Progenitor cell of endocrine pancreas (in vitro differentiated cells): ENCODE measurements at regions not wholly inside any gene's neighbourhood (a gene's known extent, or its start where the extent isn't known, plus 50 kb on each side); places are given as distances from the start of the nearest gene placed in this dataset.
"Not testable (repeated sequence)": the region's sequence is repeated elsewhere in the genome, so short reads cannot be mapped to it uniquely, and the experiment has no call there.

Experiments
- DNase-seq: peaks from one replicate; pipeline ENCODE4 v3.0.0; 2021; ENCODE audit warnings: low spot score; ENCODE audit not compliant: unreplicated experiment
- H3K27ac Mint-ChIP-seq: 2 replicates; pipeline ENCODE4 v1.8.0; 2021; ENCODE audit warnings: mild to moderate bottlenecking, moderate library complexity, mixed read lengths
- H3K27me3 Mint-ChIP-seq: 2 replicates; pipeline ENCODE4 v1.8.0; 2021; ENCODE audit warnings: mixed read lengths
- H3K36me3 Mint-ChIP-seq: 2 replicates; pipeline ENCODE4 v1.8.0; 2022; ENCODE audit warnings: mixed read lengths; ENCODE audit not compliant: insufficient read depth
- H3K4me1 Mint-ChIP-seq: 2 replicates; pipeline ENCODE4 v1.8.0; 2021; ENCODE audit warnings: low read depth, mixed read lengths
- H3K4me3 Mint-ChIP-seq: 2 replicates; pipeline ENCODE4 v1.8.0; 2021; ENCODE audit warnings: low read depth, mild to moderate bottlenecking, moderate library complexity, mixed read lengths
- H3K9me3 Mint-ChIP-seq: 2 replicates; pipeline ENCODE4 v1.8.0; 2021; ENCODE audit warnings: low read depth, mixed read lengths
- TF ChIP-seq, protein P1 (sequence below): fragments of 200-600 bp; sonication (generic); IDR thresholded peaks from one replicate; pipeline ENCODE4 v1.5.0; 2021; ENCODE audit warnings: antibody characterized with exemption, mild to moderate bottlenecking; ENCODE audit not compliant: unreplicated experiment

DNA sequence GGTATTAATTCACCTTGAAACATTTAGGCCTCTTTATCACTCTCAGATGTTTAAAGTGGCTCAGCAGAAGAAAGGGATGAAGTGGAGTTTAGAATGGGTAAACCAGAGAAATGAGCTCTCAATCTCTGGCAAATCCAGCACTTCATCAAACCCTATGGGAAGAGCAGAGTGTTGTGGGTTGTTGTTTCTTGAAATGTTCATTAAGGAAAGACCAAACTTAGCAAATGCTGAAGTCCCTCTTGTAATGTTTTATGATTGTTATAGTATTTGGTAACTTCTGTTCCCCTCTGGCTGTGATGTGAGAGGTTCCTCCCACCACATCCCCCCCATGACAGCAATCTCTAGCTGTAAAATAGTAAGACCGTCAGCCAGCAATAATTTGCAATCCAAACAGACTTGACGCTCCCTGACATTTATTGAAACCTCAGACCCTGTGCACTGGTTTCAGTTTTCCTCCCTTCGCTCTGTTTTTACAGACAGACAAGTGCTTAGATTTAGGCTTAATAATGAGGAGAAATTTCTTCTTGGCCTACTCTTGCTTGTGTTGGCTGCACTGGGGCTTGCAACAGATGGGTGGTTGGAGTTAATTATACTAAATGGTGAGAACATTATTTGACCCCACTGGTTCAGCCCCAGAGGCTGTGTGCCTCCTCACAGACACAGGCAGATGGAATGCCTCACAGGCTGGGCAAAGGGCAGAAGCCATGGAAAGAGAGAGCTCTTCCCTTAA, 609.4 kb upstream of the SOX9 start:
- H3K9me3 Mint-ChIP-seq = no peaks in the 10 kb centered on the region
- peaks cover 9% of the 10 kb centered on the region for H3K27me3 Mint-ChIP-seq

DNA sequence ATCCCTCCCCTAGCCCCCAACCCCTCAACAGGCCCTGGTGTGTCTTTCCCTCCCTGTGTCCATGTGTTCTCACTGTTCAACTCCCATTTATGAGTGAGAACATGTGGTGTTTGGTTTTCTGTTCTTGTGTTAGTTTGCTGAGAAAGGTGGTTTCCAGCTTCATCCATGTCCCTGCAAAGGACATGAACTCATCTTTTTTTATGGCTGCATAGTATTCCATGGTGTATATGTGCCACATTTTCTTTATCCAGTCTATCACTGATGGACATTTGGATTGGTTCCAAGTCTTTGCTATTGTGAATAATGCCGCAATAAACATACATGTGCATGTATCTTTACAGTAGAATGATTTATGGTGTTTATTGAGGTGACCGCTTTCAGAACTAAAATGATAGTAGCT, 607.1 kb upstream of the SOX9 start:
- not testable (repeated sequence) for H3K4me3 Mint-ChIP-seq, H3K4me1 Mint-ChIP-seq, H3K27me3 Mint-ChIP-seq, H3K36me3 Mint-ChIP-seq, H3K9me3 Mint-ChIP-seq, DNase-seq, H3K27ac Mint-ChIP-seq

More for the DNA sequence above, 609.4 kb upstream of the SOX9 start:
- no peaks in the 10 kb centered on the region for H3K36me3 Mint-ChIP-seq
- H3K4me3 Mint-ChIP-seq = no peak overlapping the region
- H3K27ac Mint-ChIP-seq = no peak overlapping the region
- TF ChIP-seq, protein P1, sequence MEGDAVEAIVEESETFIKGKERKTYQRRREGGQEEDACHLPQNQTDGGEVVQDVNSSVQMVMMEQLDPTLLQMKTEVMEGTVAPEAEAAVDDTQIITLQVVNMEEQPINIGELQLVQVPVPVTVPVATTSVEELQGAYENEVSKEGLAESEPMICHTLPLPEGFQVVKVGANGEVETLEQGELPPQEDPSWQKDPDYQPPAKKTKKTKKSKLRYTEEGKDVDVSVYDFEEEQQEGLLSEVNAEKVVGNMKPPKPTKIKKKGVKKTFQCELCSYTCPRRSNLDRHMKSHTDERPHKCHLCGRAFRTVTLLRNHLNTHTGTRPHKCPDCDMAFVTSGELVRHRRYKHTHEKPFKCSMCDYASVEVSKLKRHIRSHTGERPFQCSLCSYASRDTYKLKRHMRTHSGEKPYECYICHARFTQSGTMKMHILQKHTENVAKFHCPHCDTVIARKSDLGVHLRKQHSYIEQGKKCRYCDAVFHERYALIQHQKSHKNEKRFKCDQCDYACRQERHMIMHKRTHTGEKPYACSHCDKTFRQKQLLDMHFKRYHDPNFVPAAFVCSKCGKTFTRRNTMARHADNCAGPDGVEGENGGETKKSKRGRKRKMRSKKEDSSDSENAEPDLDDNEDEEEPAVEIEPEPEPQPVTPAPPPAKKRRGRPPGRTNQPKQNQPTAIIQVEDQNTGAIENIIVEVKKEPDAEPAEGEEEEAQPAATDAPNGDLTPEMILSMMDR = no peak
- peaks cover 1% of the 10 kb centered on the region for H3K4me1 Mint-ChIP-seq
- no peak for DNase-seq

DNA sequence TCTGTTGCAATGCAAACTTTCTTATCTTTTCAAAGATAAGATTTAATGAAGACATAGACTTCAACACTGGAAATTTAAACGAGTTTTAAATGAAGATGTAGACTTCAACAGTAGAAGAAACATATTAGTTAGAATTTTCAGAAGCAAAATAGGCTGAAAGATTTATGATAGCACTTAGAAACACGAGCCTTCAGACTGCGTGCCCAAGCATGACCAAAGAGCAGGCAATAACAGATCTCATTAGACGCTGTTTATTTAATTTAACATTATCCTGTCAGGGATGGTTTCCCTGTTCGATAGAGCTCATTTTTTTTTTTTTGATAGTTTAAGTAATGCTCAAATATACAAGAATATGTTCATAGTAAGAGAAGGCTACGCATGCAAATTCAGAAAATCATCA, 604.7 kb upstream of the SOX9 start:
- peaks cover 5% of the 10 kb centered on the region for H3K9me3 Mint-ChIP-seq
- H3K27ac Mint-ChIP-seq = no peak overlapping the region
- H3K4me3 Mint-ChIP-seq = no peak overlapping the region
- DNase-seq = no peak
- peaks cover 5% of the 10 kb centered on the region for H3K27me3 Mint-ChIP-seq
- peaks cover 3% of the 10 kb centered on the region for H3K4me1 Mint-ChIP-seq
- TF ChIP-seq, protein P1 = no peak
- H3K36me3 Mint-ChIP-seq = no peaks in the 10 kb centered on the region

DNA sequence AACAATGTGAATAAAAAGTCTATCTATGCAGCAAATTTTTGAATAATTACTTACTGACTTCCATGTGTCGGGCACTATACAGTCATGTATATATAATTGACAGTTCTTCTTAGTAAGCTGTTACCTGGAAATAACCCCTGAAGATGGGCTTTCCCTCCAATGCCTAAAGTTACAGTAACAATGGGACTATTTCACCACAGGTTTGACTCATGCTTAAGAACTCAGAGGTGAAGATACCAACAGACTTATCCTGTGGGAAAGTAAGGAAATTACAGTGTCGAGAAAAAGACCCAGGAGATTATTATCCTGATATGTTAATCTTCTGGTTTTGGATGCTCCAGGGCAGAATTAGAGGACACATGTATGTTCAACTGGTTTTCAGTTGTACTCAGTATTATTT, 601.5 kb upstream of the SOX9 start:
- TF ChIP-seq, protein P1 = no peak
- H3K36me3 Mint-ChIP-seq = no peaks in the 10 kb centered on the region
- no peak overlapping the region for H3K4me3 Mint-ChIP-seq

DNA sequence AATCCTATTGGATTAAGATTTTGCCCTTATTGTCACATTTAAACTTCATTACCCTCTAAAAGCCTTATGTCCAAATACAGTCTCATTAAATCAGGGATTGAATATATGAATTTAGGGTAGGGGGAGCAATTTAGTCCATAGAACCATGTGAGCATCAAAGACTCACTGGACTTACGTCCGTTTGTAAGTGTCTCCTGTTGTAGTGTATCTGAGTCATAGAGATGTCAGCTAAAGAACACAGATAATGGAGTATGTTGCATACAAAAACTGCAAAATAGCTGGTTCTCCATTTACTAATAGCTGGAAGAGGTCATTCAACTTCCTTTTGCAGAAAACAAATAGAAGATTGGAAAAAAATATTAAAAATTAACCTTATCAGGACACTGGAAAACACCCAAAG, 599.1 kb upstream of the SOX9 start:
- Mint-ChIP-seq H3K4me3 (no peak overlapping the region), H3K36me3 (no peaks in the 10 kb centered on the region), H3K4me1 (no peaks in the 10 kb centered on the region), H3K9me3 (peaks cover 5% of the 10 kb centered on the region), H3K27me3 (no peaks in the 10 kb centered on the region), H3K27ac (no peak overlapping the region)
- no peak for DNase-seq
- TF ChIP-seq, protein P1 = no peak

More for the DNA sequence above, 601.5 kb upstream of the SOX9 start:
- Mint-ChIP-seq H3K27ac (no peak overlapping the region), H3K4me1 (peaks cover 3% of the 10 kb centered on the region), H3K9me3 (peaks cover 5% of the 10 kb centered on the region), H3K27me3 (peaks cover 3% of the 10 kb centered on the region)
- DNase-seq = no peak

DNA sequence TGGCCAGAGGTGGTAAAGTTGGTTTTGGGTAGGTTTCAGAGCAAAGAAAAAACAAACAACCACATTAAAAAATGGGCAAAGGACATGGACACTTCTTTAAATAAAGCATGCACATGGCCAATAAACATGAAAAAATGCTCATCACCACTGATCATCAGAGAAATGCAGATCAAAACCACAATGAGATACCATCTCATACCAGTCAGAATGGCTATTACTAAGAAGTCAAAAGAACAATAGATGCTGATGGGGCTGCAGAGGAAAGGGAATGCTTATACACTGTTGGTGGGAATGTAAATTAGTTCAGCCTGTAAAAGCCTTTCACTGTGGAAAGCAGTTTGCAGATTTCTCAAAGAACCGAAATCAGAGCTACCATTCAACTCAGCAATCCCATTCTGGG, 598.4 kb upstream of the SOX9 start:
- TF ChIP-seq, protein P1 = no peak
- Mint-ChIP-seq H3K4me1 (no peaks in the 10 kb centered on the region), H3K4me3 (no peak overlapping the region), H3K9me3 (peaks cover 5% of the 10 kb centered on the region), H3K27ac (no peak overlapping the region), H3K36me3 (no peaks in the 10 kb centered on the region), H3K27me3 (no peaks in the 10 kb centered on the region)
- no peak for DNase-seq
